H1 (cell line): ENCODE measurements at regions not wholly inside any gene's neighbourhood (a gene's known extent, or its start where the extent isn't known, plus 50 kb on each side); places are given as distances from the start of the nearest gene placed in this dataset.

Experiments
- ATF3 ChIP-seq: IDR thresholded peaks from 2 replicates; pipeline ENCODE4 v1.6.1; 2011; ENCODE audit warnings: low read depth, mild to moderate bottlenecking, low read length; ENCODE audit not compliant: insufficient read depth
- CREB1 ChIP-seq: IDR thresholded peaks from 2 replicates; pipeline ENCODE4 v1.6.1; 2012; ENCODE audit warnings: inconsistent platforms
- JUND ChIP-seq: IDR thresholded peaks from 2 replicates; pipeline ENCODE4 v1.6.1; 2011; ENCODE audit warnings: mild to moderate bottlenecking, improper control_type of control experiment, low read length
- POLR2A ChIP-seq, 2 experiments: IDR thresholded peaks; 1 replicate in 1 of 2; 2 replicates in 1 of 2; pipeline ENCODE4 v1.6.1; 2011; ENCODE audit warnings: low read depth in 2 of 2, low read length in 2 of 2, mild to moderate bottlenecking in 2 of 2; ENCODE audit errors: control extremely low read depth in 1 of 2
- POU5F1 ChIP-seq: IDR thresholded peaks from 2 replicates; pipeline ENCODE4 v1.6.1; 2011; ENCODE audit warnings: low read depth, mild to moderate bottlenecking, low read length, moderate library complexity
- SP1 ChIP-seq: IDR thresholded peaks from 2 replicates; pipeline ENCODE4 v1.6.1; 2011; ENCODE audit warnings: low read depth, low read length

GRCh38 chr1:221016751-221017150 is 137.5 kb downstream of the HLX start (continued):
- TF ChIP-seq ATF3 (no peak), CREB1 (no peak), SP1 (no peak), POLR2A (IDR thresholded peaks at IDR 0.05; ENCODE audit: control extremely low read depth in 1 of 2, low read depth in 2 of 2, low read length in 2 of 2) (no peak), POU5F1 (no peak), JUND (no peak)
